ENCODE measurements at regions not wholly inside any gene's neighbourhood (a gene's known extent, or its start where the extent isn't known, plus 50 kb on each side); places are given as distances from the start of the nearest gene placed in this dataset.

DNA sequence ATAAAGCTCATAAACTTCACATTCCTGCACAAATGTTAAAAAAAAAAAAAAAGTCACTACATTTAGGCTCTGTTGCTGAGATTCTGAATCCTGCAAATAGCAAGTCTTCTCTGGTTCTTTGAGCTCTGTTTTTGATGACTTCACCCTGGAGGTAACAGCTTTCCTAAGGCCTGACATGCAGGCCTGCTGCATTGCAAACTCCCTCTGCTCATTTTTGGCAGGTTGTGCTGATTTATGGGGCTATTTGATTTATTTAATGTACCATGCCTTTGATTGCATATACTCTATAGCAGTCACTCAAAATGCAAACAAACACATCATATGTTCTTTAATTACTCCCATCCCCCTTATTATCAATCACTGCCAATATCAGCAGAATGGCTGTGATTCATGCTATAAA is 416.1 kb upstream of the IZUMO3 start:
- ATAC-seq (no peak), DNase-seq (no peak)
- peaks cover 0 to 6% (median 0%) of the 10 kb centered on the region in 11 donors for H3K9me3 ChIP-seq
- no peaks in the 10 kb centered on the region for H3K4me1 ChIP-seq
- intact Hi-C loops (cut with DNase I): no loop called here
- no peaks in the 10 kb centered on the region for H3K27me3 ChIP-seq
- no peaks in the 10 kb centered on the region for H3K36me3 ChIP-seq
- TF ChIP-seq, protein P1, sequence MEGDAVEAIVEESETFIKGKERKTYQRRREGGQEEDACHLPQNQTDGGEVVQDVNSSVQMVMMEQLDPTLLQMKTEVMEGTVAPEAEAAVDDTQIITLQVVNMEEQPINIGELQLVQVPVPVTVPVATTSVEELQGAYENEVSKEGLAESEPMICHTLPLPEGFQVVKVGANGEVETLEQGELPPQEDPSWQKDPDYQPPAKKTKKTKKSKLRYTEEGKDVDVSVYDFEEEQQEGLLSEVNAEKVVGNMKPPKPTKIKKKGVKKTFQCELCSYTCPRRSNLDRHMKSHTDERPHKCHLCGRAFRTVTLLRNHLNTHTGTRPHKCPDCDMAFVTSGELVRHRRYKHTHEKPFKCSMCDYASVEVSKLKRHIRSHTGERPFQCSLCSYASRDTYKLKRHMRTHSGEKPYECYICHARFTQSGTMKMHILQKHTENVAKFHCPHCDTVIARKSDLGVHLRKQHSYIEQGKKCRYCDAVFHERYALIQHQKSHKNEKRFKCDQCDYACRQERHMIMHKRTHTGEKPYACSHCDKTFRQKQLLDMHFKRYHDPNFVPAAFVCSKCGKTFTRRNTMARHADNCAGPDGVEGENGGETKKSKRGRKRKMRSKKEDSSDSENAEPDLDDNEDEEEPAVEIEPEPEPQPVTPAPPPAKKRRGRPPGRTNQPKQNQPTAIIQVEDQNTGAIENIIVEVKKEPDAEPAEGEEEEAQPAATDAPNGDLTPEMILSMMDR (IDR thresholded peaks at IDR 0.05): no peak
- no peak overlapping the region for H3K4me3 ChIP-seq
- H3K27ac ChIP-seq: no peak overlapping the region

DNA sequence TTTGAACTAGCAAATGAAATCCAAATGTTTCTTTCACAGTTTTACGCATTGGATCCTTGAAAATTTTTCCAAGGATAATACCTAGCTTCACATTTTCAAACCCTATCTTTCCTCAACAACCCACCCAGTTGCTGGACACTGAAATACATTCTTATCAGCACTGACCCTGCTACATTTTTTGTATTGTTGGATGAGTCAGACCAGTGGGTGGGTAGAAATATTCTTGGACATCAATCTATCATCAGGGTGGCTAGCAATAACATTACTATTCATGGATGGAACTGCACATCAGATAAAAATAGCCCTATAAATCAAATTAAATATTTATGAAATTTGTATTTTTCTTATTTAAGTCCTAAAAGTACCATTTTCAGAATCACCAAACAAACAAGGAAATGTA is 407.4 kb upstream of the IZUMO3 start:
- Histone ChIP-seq H3K9me3 (peaks cover 0 to 12% (median 3%) of the 10 kb centered on the region in 11 donors), H3K4me3 (no peak overlapping the region), H3K4me1 (no peaks in the 10 kb centered on the region), H3K27ac (no peak overlapping the region), H3K36me3 (no peaks in the 10 kb centered on the region), H3K27me3 (no peaks in the 10 kb centered on the region)
- ATAC-seq (no peak), DNase-seq (no peak)
- intact Hi-C loops (cut with DNase I): no loop called here
- TF ChIP-seq, protein P1 (IDR thresholded peaks at IDR 0.05): no peak
- 85 to 89% methylated on average over 1 of the region's 1 CpG for WGBS, 2 donors

DNA sequence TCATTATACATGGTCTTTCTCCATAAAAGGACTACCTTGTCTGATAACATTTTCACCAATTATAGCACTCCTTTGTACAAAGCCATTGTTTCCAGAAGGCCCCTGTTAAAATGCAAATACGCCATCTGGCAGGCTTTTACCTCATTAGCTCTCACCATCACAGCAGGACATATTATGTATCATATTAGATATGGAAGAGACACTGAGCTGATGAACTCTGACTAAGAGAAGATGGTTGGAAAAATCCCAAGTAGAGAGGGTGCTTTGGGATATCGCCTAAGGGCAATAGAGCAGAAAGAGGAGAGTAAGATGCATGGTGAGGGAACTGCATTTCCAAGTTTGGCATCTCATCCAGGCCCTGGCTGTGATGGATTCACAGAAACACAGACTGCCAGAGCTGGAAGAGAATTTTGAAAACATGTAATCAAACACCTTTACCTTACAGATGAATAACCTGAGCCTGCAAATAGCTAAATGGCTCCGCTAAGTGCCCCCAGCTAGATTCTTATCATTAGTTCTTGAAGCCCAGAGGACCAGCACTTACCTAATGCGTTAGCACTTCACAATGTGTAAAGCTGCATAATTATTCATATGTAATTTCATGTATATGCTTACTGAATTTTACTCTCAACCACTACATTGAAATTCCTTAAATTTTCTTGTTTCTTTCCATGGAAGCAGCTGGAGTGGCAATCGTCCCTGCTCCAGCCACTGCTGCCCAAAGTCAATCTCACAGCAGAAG is 393.6 kb upstream of the IZUMO3 start:
- ATAC-seq (no peak), DNase-seq (no peak)
- no peaks in the 10 kb centered on the region for H3K27me3 ChIP-seq
- no peak overlapping the region for H3K27ac ChIP-seq
- intact Hi-C loops (cut with DNase I): loop anchor here in 1 of 10 donors (10.0 kb wide), 1 partner anchor 76 kb away; no protein-coding TSS in a partner anchor
- H3K4me3 ChIP-seq: no peak overlapping the region
- TF ChIP-seq, protein P1 (IDR thresholded peaks at IDR 0.05): no peak
- H3K9me3 ChIP-seq: peaks cover 0 to 10% (median 0%) of the 10 kb centered on the region in 11 donors
- H3K4me1 ChIP-seq: no peaks in the 10 kb centered on the region
- WGBS, 2 donors: 83 to 85% methylated on average over 5 of the region's 5 CpGs
- no peaks in the 10 kb centered on the region for H3K36me3 ChIP-seq

DNA sequence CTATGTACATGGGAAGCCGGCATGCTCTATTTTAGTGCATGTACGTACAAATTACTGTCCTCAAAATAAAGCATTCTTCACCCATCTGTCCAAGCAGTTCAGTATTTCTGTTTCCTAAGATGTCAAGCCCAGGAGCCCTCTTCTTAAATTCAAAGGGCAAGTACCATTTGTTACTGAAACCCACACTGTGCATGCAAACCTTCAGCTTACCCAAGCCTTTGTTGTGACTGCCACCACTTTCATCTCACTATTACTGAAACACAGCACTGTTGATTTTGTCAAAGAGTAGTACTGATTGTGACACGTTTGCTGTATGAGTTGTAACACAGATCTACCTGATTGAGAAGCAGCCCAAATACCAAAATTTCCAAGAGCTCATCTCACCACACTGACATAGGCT is 390.4 kb upstream of the IZUMO3 start:
- TF ChIP-seq, protein P1 (IDR thresholded peaks at IDR 0.05): no peak
- ATAC-seq (no peak), DNase-seq (no peak)
- H3K4me1 ChIP-seq: no peaks in the 10 kb centered on the region
- intact Hi-C loops (cut with DNase I): loop anchor here in 1 of 10 donors (10.0 kb wide), 1 partner anchor 79 kb away; no protein-coding TSS in a partner anchor
- 67 to 75% methylated on average over 3 of the region's 3 CpGs for WGBS, 2 donors
- no peaks in the 10 kb centered on the region for H3K27me3 ChIP-seq
- H3K36me3 ChIP-seq: no peaks in the 10 kb centered on the region
- no peak overlapping the region for H3K27ac ChIP-seq
- peaks cover 0 to 5% (median 0%) of the 10 kb centered on the region in 11 donors for H3K9me3 ChIP-seq
- H3K4me3 ChIP-seq: no peak overlapping the region

Data from heart right ventricle (tissue), 16 donors.